Testis (tissue), 2 donors: ENCODE measurements at regions not wholly inside any gene's neighbourhood (a gene's known extent, or its start where the extent isn't known, plus 50 kb on each side); places are given as distances from the start of the nearest gene placed in this dataset.

Experiments used
- POLR2A ChIP-seq: fragments of 450-650 bp; IDR thresholded peaks from one replicate; pipeline ENCODE4 v1.6.1; 2017; ENCODE audit warnings: antibody characterized with exemption, mild to moderate bottlenecking, moderate library complexity
- TF ChIP-seq, protein P1 (sequence below), 3 experiments: fragments of 450-650 bp in 2 of 3; fragments of 200-600 bp in 1 of 3; sonication (generic) in 1 of 3; IDR thresholded peaks; one replicate each; pipeline ENCODE4 v1.5.1; 2016 to 2019; ENCODE audit warnings: antibody characterized with exemption in 3 of 3, mild to moderate bottlenecking in 2 of 3, moderate library complexity in 1 of 3

DNA sequence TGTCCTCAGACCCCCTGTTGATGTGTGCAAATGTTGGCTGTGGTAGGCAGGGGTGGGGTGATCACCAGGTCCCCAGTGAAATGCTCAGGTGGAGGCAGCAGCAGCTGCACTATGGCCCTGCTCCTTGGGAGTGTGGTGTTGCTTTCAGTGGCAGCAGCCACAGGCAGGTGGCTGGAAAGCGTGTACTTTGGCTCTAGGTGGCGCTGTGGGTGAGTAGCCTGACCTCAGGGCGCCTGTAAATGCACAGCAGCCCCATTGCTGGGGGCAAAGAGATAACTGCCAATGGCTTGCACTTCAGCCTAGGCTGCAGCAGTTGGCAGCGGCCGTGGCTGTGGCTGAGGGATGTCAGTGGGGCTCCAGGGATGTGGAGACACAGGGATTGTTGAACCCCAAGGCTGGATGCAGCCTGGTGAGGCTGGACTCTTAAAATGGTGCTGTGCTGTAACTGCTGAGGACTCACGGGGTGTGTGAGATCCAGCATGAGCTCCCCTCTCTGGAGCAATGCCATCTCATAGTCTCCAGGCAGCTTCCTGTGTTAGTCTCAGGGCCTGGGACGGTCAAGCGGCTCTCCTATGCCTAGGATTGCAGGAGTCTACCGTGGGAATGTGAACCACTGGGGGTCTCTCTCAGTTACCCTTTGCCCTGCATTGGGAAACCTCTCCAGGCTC lies 421.7 kb upstream of the HTR2C start:
- TF ChIP-seq, protein P1, sequence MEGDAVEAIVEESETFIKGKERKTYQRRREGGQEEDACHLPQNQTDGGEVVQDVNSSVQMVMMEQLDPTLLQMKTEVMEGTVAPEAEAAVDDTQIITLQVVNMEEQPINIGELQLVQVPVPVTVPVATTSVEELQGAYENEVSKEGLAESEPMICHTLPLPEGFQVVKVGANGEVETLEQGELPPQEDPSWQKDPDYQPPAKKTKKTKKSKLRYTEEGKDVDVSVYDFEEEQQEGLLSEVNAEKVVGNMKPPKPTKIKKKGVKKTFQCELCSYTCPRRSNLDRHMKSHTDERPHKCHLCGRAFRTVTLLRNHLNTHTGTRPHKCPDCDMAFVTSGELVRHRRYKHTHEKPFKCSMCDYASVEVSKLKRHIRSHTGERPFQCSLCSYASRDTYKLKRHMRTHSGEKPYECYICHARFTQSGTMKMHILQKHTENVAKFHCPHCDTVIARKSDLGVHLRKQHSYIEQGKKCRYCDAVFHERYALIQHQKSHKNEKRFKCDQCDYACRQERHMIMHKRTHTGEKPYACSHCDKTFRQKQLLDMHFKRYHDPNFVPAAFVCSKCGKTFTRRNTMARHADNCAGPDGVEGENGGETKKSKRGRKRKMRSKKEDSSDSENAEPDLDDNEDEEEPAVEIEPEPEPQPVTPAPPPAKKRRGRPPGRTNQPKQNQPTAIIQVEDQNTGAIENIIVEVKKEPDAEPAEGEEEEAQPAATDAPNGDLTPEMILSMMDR (IDR thresholded peaks at IDR 0.05): no peak
- TF ChIP-seq POLR2A: no peak
